Pons (tissue), 1 donor: ENCODE measurements at regions not wholly inside any gene's neighbourhood (a gene's known extent, or its start where the extent isn't known, plus 50 kb on each side); places are given as distances from the start of the nearest gene placed in this dataset.

ENCODE experiments used
- DNase-seq: peaks from one replicate; pipeline ENCODE4 v3.0.0-alpha.2; 2016; ENCODE audit warnings: low spot score

DNA sequence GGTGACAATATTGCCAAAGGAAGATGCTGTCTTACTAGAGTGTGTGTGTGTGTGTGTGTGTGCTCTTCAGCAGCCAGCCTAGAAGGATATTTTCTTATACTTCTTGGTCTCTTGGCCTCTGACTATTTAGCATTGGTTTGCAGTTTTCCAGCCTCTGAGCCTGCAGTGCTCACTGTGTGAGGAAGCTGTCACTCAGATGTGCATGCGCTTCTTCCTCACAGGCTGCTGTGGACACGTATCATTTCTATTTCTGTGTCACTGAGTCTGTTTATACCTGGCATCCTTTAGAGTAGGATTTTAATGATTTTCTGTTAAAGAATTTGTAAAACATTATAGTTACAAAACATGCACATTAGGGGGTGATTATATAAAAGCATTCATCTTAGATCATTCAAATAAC is 83.3 kb downstream of the ALDH8A1 start:
- no peak for DNase-seq

DNA sequence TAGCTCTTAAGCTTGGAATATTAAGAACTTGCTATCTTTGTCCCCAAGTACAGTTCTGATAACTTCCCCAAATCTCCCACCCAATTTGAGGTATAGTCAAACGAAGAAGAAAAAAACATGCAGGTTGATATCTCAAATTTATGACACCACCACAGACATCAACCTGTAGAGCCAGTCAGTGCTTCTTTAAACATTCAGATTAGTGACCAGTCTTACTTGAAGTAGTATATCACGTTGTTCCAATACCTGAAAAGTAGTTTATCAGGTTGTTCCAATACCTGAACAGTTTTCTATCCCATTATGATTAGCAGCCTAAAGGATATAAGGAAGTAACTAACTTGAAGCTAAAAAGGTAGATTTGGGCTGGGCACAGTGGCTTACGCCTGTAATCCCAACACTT is 85.3 kb downstream of the ALDH8A1 start:
- no peak for DNase-seq

DNA sequence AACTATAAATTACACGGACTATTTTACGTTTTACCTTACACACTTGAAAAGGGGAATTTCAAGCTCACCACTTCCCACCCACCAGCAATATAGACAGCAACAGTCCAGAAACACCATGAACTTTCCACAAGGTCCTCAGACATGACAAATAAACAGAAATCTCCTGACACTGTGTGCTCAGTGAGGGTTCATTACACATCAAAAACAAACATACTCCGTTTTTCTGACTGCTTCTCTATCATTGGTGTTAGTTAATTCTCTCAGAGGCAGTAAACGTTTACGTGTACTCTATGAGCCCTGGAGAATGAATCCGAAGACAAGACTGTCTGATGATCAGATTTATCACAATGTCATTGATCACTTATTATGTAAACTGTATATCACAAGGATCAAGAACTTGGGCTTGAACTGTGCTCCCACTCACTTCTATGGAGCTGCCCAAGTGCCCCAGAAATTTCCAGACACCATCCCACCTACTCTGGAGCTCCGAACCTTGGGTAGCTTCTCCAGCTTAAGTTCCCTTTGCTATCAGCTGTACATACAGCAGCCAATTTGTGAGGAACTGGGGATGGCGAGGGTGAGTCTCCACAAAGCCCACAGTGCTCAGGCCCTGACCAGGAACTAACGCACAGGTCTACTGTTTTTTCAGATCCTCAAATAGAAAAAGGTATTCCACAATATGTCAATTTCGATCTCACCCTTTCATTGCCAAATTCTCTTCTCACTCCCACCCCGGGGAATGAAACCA is 86.0 kb downstream of the ALDH8A1 start:
- no peak for DNase-seq

DNA sequence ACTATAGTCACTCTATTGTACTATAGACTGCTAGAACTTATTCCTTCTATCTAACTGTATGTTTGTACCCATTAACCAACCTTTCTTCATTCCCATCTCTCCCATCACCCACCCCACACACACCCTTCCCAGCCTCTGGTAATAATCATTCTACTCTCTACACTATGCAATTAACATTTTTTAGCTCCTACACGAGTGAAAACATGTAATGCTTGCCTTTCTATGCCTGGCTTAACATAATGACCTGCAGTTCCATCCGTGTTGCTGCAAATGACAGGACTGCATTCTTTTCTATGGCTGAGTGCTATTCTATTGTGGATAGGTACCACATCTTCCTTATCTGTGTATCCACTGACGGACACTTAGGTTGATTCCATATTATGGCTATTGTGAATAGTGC is 95.5 kb downstream of the ALDH8A1 start:
- no peak for DNase-seq

DNA sequence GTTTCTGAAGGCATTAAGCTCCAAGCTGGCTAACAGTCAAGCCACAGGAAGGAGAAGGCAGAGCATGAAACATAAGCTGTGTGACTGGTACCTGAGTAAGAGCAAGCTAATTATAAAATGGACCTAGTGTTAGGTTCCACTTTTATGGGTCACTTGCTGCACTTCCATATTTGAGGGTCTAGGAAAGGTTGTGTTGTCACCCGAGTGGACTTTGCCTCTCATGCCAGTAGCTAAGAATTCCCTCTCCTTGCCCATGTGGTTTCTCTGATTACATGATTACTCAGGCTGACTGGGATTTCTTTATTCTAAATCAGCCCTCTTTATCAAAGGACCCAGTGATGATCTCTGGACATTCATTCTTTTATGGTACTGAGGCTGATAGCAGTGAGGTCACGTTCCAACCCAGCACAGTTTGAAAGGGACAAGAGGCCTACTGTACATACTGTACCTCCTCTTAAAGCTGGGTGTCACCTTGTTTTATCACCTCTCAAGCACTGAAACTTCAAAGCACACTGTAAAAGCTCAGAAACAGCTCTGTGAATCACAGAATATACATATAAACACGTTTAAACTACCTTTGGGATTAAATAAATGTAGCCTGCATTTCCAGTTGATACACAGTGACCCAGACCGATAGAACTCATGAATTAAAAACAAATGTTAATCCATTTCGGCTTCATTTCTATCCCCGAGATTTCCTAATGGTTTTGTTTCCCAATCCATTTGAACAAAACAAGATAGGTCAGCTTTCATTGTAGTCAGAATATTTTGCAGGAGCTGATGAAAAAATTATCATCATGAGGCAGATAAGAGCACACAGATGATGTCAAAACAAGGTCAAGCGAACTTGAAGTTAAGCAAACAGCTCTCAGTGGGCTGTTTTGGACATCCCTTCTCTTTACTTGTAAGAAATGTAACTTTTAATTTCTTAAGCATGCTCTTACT is 96.5 kb downstream of the ALDH8A1 start:
- DNase-seq: no peak

DNA sequence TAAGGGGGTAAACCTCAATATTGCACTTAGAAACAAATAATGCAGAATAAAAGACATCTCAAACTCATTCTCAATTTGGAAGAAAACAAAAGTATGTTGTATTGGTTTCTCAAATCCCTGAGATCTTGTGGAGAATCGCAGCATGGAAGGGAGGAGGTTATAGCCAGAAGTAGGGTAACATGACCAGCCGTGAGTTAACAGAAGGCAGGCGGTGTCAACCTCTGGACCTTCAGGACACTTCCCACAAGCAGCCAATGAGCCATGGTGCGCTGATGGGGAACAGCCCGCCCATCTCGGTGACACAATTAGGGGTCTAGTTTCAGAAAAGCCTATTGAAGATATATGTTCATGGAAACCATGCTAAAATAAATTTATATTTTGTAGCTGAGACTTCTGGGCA is 98.4 kb downstream of the ALDH8A1 start:
- no peak for DNase-seq

DNA sequence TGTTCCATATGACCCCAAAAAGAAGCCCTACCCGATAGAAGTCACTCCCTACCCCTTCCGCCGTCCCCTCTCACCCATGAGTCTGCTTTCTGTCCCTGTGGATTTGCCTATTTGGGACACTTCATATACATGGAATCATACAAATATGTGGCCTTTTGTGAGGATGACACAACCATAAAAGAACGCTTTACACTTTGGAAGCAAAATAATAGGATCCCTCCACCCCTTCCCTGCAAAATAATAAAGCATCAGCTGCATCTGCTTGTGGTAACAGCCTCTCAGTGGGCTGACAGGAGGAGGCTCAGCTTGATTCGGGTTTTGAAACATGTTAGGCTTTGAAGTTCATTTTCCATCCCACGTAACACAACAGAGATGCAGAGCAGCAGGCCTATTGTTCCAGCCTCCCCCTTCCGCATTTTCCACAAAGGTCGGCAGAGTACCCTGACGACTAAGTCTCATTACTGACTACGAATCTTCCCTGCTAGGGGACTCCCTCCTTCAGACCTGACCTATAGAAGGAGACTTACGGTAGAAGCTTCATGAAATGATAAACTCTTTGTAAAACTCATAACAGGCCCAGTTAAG is 99.1 kb downstream of the ALDH8A1 start:
- no peak for DNase-seq

DNA sequence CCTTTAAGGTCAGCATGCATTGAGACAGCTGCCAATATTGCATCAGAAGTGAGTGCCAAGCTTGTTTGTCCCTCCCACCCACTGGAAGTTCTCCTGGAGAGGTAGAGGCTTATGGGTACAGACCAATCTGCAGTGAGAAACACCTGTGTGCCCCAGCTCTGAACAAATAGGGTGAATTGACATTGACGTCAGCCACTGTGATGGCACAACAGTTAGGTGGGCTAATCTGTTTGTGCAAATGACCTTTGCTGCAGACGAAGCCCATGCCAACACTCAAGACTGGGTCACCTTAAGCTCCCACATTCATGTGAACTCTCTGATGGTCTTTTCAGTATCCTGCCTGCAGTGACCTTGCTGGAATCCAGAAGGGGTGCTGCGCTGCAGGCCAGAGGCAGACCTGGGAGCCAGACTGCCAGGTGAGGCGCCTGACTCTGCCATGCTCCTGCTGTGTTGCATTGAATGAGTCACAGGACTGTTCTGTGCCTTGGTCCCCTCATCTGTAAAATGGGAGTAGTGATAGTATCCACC is 99.9 kb downstream of the ALDH8A1 start:
- no peak for DNase-seq

DNA sequence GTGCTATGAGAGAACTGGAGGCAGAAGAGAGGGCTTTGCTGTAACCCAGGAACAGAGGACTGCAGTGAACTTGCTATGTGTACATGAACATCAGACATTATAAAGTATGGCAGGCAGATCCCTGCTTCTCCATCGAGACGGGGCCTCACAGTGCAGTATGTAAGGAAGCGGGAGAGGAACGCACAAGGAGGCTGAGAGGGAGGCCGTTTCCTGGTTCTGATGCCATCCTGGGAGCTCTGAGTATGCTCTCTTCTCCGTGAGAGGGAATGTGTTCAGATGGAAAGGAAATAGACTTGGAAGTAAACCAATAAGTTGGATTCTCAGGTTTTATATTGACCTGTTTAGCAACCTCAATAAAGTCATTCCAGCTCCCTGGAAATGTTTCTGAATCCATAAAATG is 101.8 kb downstream of the ALDH8A1 start:
- no peak for DNase-seq

DNA sequence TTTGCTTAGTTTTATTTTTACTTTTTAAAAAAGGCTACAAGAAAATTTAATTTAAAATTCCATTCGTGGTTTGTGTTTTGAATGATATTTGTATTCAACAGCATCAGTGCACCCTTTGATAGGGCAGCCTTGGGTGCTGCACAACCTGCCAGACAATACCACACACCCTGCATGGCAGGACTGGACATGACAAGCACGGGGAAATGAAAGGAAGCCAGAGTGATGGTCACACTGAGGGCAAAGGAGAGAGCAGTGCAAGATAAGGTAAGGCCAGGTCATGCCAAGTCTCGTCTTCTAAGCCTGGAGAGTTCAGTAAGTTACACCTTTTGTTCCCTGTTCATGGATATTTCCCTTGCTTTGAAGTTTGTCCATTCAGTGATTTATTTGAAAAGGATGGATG is 103.0 kb downstream of the ALDH8A1 start:
- no peak for DNase-seq

DNA sequence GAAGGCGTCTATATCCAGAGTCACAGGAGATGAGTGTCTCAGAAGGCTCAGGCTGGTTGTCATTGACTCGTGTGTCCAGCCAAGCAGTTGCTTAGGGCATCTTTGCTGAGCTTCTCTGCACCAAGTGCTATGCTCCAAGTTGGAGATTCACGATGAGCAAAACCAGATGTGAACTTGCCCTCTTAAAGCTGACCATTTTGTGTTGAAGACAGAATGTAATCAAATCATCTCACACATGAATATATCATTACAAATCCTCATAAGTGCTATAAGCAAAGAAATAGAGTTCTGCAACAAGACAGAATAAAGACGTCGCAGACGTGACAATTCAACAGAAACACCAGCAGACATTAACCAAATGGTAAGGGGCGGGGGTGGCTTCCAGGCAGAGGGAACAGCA is 103.9 kb downstream of the ALDH8A1 start:
- DNase-seq: no peak

DNA sequence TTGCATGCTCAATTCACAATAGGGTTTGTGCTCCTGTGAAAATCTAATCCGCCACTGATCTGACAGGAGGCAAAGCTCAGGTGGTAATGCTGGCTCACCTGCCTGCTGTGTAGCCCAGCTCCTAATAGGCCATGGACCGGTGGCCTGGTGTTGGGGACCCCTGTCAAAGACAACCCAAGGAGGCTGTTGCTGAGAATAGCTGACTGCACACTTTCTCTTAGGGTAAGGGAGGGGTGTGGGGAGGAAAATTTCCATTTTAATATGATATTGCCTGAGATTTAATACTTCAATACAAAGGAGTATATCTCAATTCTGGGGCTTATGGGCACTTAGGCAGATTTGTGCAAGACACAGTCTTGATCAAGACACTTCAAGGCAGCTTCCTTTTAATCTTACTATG is 105.8 kb downstream of the ALDH8A1 start:
- no peak for DNase-seq

DNA sequence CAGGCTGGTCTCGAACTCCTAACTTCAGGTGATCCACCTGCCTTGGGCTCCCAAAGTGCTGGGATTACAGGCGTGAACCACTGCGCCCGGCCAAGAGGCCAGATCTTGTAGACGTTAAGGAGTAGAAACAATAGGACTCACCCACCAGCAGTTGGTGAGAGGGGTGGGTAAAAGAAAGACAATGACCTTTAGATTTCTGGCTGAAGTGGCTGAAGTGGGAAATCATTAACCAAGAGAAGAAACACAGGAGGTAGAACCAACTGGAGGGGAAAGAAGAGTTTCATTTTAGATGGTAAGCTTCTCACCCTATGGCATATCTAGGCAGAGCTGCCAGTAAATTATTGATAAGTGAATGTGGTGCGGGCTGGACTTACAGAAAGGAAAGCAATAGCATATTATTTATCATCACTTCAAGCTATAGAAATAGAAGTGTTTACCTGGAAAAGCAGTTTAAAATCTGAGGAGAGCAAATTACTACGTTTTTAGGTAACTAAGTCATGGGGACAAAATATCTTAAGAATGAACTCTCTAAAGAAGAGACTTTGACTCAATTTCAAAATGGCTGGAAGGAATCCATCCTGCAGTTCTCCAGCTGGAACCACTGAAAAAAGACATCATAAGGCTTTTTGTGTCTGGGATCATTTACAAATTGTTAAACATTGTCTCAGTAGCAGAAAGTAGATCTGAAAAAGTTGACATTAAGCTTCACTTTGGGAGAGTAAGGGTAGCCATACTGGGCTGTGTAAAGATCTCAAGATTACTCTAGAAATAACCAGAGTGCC is 109.6 kb downstream of the ALDH8A1 start:
- DNase-seq: no peak

DNA sequence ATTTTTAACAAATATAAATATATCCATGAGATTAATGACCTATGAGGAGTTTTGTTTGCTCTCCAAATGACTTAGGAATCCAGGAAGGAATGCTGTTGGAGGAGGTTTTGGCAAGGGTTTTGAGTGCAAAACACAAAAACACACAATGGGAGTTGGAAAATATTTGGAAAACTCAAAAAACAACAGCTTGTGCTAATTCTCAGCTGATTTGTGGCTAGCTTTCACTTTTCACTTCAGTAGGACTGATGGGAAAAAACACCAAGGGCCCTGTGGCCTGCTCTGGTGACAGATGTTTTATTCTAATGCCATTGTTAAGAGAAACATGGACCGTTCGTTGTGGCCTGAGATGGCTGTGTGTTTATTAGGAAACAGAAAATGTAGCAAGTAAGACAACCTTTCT is 113.9 kb downstream of the ALDH8A1 start:
- DNase-seq: no peak

DNA sequence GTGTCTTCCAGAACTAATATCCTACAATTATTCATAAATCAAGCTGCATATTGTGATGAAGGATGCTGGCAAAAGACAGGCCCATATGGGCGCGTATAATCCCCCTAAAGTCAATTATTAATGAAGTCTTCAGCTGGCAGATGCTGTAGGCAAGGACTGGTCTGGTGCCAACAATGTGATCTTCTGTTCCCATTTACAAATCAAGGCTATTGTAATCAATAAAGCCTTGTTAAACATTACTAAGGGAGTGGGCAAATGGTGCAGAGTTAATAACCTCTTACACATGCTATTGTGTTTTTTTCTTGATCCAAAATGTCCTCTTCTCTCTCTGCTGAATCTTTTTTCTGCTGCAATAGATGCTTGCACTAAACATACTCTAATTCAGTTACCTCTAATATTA is 119.0 kb downstream of the ALDH8A1 start:
- DNase-seq: no peak

DNA sequence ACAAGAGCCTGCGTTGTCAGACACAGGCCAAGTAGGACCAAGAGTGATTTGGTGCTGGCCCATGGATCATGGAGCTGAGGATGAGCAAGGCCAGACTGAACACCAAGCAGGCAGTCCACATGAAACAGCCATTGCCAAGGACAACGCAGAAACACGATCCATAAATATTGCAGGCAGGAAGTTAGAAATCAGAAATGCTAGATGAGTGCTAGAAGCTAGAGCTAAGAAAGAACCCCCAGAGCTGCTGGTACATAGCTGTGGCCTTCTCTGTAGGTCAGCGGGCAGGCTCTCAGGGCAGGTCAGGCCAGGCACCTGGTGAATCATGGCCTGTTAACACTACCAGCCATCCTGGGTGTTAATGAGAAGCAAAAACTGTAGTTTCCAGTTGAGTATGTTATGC is 119.7 kb downstream of the ALDH8A1 start:
- no peak for DNase-seq

DNA sequence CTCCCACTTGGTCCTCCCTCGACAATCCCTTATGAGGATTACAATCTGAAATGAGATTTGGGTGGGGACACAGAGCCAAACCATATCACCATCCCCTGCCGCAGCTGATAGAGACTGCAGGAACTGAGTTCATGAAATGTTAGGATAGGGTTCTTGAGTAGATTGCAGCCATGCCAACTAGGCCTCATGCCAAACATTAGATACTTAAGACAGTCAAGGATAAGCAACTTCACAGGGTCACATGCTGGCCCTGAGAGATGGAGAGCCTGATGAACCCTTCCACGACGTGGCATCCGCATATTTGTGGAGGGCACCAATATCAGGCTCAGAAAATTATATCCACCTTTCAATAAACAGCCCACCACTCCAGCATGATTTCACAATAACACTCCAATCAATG is 121.3 kb downstream of the ALDH8A1 start:
- DNase-seq: no peak

DNA sequence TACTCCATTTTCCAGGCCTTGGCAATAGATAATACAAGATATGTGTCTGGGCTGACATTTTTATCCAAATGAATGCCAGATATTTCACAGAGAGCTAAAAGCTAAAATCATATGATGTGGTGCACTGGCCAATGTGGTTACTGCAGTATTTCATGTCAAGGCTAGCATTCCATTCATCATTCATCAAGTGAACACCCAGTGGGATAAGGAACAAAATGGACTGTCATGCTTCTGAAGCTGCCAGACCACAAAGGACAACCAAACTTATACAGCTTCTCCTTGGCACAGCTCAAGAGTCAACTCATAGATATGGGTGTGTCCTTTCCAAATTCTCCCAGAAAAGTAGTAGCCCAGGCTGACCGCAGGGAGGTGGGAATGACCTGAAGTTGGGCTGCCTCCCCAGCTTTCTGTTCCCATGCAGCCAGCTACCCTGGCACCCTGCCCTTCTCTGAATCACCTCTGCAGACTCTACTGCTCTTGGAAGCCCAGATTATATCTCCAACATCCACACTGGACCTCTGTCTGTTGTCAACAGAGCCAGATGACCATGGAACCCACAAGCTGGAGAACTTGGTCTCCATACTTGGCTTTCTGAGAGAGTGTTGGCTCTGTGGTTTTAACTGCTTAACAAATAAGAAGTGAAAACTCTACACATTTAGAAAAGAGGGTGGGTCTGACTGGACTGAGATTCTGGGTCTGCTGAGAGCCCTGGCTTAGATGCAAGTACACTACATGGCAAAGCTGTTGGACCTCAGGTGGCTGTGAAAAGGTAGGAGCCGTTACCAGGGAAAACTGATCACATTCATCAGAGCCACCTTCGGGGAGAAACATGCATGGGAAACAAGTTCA is 122.8 kb downstream of the ALDH8A1 start:
- no peak for DNase-seq

DNA sequence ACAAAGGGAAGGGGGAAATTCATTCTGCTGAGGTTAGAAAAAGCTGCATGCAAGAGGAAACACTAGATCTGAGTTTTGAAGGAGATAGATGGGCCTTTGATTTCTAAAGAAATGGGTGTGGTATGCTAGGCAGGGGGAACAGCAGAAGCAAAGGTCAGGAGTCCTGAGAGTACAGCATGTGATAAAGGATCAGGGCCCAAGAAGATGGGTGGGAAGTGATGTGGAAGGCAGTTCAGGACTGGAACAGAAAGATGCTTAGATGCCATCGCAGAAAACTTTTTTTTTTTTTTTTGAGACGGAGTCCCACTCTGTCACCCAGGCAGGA is 126.2 kb downstream of the ALDH8A1 start:
- no peak for DNase-seq

DNA sequence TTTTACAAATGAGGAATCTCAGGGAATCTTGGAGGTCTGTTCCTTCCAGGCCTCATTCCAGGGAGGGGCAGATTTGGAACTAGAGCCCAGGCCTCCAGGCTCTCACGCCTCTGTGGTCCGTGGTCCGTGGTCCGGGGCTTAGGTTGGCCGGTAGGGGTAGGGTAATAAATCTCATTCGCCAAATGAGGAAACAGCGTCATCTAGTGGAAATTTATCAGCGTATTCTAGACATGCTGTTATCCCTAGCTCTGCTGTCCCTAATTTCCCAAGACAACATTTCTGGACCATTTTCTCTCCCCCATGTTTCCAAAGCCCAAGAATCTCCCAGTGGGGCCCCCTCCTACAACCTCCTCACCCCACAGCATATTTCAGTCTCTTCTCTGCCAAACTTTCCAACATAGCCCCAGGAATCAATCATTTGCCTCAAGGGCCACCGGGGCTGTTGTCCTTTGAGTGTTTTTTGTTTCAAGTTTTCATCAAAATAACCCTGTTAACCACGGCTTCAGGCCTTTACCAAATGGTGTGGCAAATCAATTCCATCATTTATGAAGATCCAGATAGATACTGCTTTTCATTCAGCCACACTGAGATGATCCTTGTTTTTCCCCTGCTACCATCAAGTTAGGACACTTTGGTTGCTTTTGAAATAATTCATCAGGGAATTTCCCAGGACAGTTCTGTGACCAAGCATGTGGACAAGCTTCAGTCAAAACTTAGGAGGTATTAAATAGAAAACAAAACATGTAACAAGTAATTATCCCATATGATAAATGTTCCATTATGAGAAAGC is 126.8 kb downstream of the ALDH8A1 start:
- DNase-seq: peak; percentile 92
